GM23338 (cell line): ENCODE measurements at regions not wholly inside any gene's neighbourhood (a gene's known extent, or its start where the extent isn't known, plus 50 kb on each side); places are given as distances from the start of the nearest gene placed in this dataset.

ENCODE experiments used
- ATAC-seq: fragments of 200-7000 bp; cut with Tn5 transposase; 3 replicates; pipeline ENCODE4 v1.9.1; 2020
- DNase-seq: peaks from one replicate; pipeline ENCODE4 v3.0.0-alpha.2; 2015; ENCODE audit warnings: low spot score
- H2AFZ ChIP-seq: fragments of 200-600 bp; sonication (generic); 2 replicates; pipeline ENCODE4 v1.8.0; 2016; ENCODE audit warnings: antibody characterized with exemption, mild to moderate bottlenecking, moderate library complexity
- H3F3A ChIP-seq: fragments of 200-600 bp; sonication (generic); replicated peaks from 2 replicates; pipeline ENCODE4 v1.8.0; 2017; ENCODE audit warnings: antibody characterized with exemption, mixed run types, low read depth
- H3K27ac ChIP-seq: fragments of 200-600 bp; sonication (generic); 2 replicates; pipeline ENCODE4 v1.6.1; 2016; ENCODE audit warnings: low read depth
- H3K27me3 ChIP-seq: fragments of 200-600 bp; sonication (generic); 2 replicates; pipeline ENCODE4 v1.8.0; 2016; ENCODE audit warnings: mild to moderate bottlenecking, mixed run types, moderate library complexity; ENCODE audit not compliant: insufficient read depth
- H3K36me3 ChIP-seq: fragments of 200-600 bp; sonication (generic); 2 replicates; pipeline ENCODE4 v1.8.0; 2016; ENCODE audit warnings: mild to moderate bottlenecking; ENCODE audit not compliant: insufficient read depth
- H3K4me1 ChIP-seq: fragments of 200-600 bp; sonication (generic); 2 replicates; pipeline ENCODE4 v1.8.0; 2016; ENCODE audit warnings: mild to moderate bottlenecking, moderate library complexity; ENCODE audit not compliant: insufficient read depth
- H3K4me2 ChIP-seq: fragments of 200-600 bp; sonication (generic); 2 replicates; pipeline ENCODE4 v1.7.1; 2017; ENCODE audit warnings: mixed run types
- H3K4me3 ChIP-seq: fragments of 200-600 bp; sonication (generic); 2 replicates; pipeline ENCODE4 v1.6.1; 2016; ENCODE audit warnings: mixed run types
- H3K79me2 ChIP-seq: fragments of 200-600 bp; sonication (generic); replicated peaks from 2 replicates; pipeline ENCODE4 v1.8.0; 2017; ENCODE audit warnings: mild to moderate bottlenecking; ENCODE audit not compliant: insufficient read depth
- H3K9me2 ChIP-seq: fragments of 200-600 bp; sonication (generic); 2 replicates; pipeline ENCODE4 v1.8.0; 2017; ENCODE audit not compliant: insufficient read depth
- H4K20me1 ChIP-seq: fragments of 200-600 bp; sonication (generic); replicated peaks from 2 replicates; pipeline ENCODE4 v1.8.0; 2017; ENCODE audit warnings: mild to moderate bottlenecking; ENCODE audit not compliant: insufficient read depth
- H3K27ac Mint-ChIP-seq: 2 replicates; pipeline ENCODE4 v1.8.0; 2020; ENCODE audit warnings: inconsistent platforms, mild to moderate bottlenecking, moderate library complexity, mixed read lengths
- H3K27me3 Mint-ChIP-seq: 3 replicates; pipeline ENCODE4 v1.8.0; 2022; ENCODE audit warnings: low read depth, mild to moderate bottlenecking, moderate library complexity, mixed read lengths, inconsistent platforms; ENCODE audit not compliant: insufficient read depth, poor library complexity
- H3K36me3 Mint-ChIP-seq: 3 replicates; pipeline ENCODE4 v1.8.0; 2021; ENCODE audit warnings: low read depth, mild to moderate bottlenecking, inconsistent platforms, moderate library complexity, mixed read lengths
- H3K4me1 Mint-ChIP-seq: 3 replicates; pipeline ENCODE4 v1.8.0; 2020; ENCODE audit warnings: mild to moderate bottlenecking, inconsistent platforms, mixed read lengths
- H3K4me3 Mint-ChIP-seq: 3 replicates; pipeline ENCODE4 v1.8.0; 2021; ENCODE audit warnings: moderate library complexity, mild to moderate bottlenecking, inconsistent platforms, mixed read lengths
- H3K9me3 Mint-ChIP-seq: 3 replicates; pipeline ENCODE4 v1.8.0; 2020; ENCODE audit warnings: moderate library complexity, mild to moderate bottlenecking, inconsistent platforms, mixed read lengths
- CTCF ChIP-seq, 2 experiments: fragments of 200-600 bp in 1 of 2; sonication (generic) in 1 of 2; conservative IDR thresholded peaks; 2 replicates each; pipeline versions ENCODE4 v1.5.1 to v1.6.1; 2016 to 2017; ENCODE audit warnings: antibody characterized with exemption in 2 of 2, low read depth in 2 of 2, mild to moderate bottlenecking in 2 of 2, moderate library complexity in 1 of 2
- ETS1 ChIP-seq: IDR thresholded peaks from 2 replicates; pipeline ENCODE4 v1.6.1; 2016; ENCODE audit warnings: antibody characterized with exemption
- EZH2 ChIP-seq: fragments of 200-600 bp; sonication (generic); IDR thresholded peaks from one replicate; pipeline ENCODE4 v1.8.0; 2017; ENCODE audit warnings: antibody characterized with exemption, mild to moderate bottlenecking, low read depth; ENCODE audit not compliant: unreplicated experiment
- EZH2phosphoT487 ChIP-seq: fragments of 200-600 bp; sonication (generic); IDR thresholded peaks from one replicate; pipeline ENCODE4 v1.8.1; 2018; ENCODE audit warnings: antibody characterized with exemption; ENCODE audit not compliant: unreplicated experiment
- JUNB ChIP-seq: IDR thresholded peaks from one replicate; pipeline ENCODE4 v1.6.1; 2016; ENCODE audit warnings: antibody characterized with exemption; ENCODE audit not compliant: unreplicated experiment
- NANOG ChIP-seq: IDR thresholded peaks from 2 replicates; pipeline ENCODE4 v1.6.1; 2016; ENCODE audit warnings: antibody characterized with exemption, borderline replicate concordance
- STAT1 ChIP-seq: IDR thresholded peaks from one replicate; pipeline ENCODE4 v1.6.1; 2016; ENCODE audit warnings: antibody characterized with exemption; ENCODE audit not compliant: unreplicated experiment
- ZNF114 ChIP-seq: fragments of 250-450 bp; sonication (Bioruptor Pico); IDR thresholded peaks from 2 replicates; pipeline ENCODE4 v1.5.0; 2020; ENCODE audit warnings: mild to moderate bottlenecking, moderate library complexity
- ZNF331 ChIP-seq: fragments of 250-450 bp; sonication (Bioruptor Pico); IDR thresholded peaks from 2 replicates; pipeline ENCODE4 v1.5.0; 2020; ENCODE audit warnings: low read depth, mild to moderate bottlenecking, moderate library complexity
- TF ChIP-seq, protein P1 (sequence below): IDR thresholded peaks from one replicate; pipeline ENCODE4 v1.6.1; 2018; ENCODE audit warnings: antibody characterized with exemption; ENCODE audit not compliant: unreplicated experiment

GRCh38 chr15:26376243-26376642 lies 396.6 kb downstream of the GABRB3 start:
- Mint-ChIP-seq H3K27me3 (no peaks in the 10 kb centered on the region), H3K9me3 (no peaks in the 10 kb centered on the region; the same call in 2 of the 3 replicates), H3K36me3 (peaks cover 3% of the 10 kb centered on the region; the same call in 2 of the 3 replicates), H3K4me3 (no peak overlapping the region), H3K27ac (no peak overlapping the region), H3K4me1 (peaks cover 5% of the 10 kb centered on the region; the same call in 2 of the 3 replicates)
- ATAC-seq (no peak), DNase-seq (no peak)
- no peaks in the 10 kb centered on the region for H4K20me1 ChIP-seq
- H2AFZ ChIP-seq = no peak overlapping the region
- no peaks in the 10 kb centered on the region for H3K4me1 ChIP-seq
- H3F3A ChIP-seq = no peaks in the 10 kb centered on the region
- H3K36me3 ChIP-seq = no peaks in the 10 kb centered on the region
- no peaks in the 10 kb centered on the region for H3K27me3 ChIP-seq
- H3K4me3 ChIP-seq = no peak overlapping the region
- H3K79me2 ChIP-seq = no peaks in the 10 kb centered on the region
- H3K27ac ChIP-seq = no peak overlapping the region
- peaks cover 4% of the 10 kb centered on the region; the same call in 1 of the 2 replicates for H3K9me2 ChIP-seq
- no peak overlapping the region for H3K4me2 ChIP-seq
- TF ChIP-seq NANOG (no peak), CTCF (conservative IDR thresholded peaks at IDR 0.05; ENCODE audit: low read depth in 2 of 2) (no peak)
- TF ChIP-seq, protein P1, sequence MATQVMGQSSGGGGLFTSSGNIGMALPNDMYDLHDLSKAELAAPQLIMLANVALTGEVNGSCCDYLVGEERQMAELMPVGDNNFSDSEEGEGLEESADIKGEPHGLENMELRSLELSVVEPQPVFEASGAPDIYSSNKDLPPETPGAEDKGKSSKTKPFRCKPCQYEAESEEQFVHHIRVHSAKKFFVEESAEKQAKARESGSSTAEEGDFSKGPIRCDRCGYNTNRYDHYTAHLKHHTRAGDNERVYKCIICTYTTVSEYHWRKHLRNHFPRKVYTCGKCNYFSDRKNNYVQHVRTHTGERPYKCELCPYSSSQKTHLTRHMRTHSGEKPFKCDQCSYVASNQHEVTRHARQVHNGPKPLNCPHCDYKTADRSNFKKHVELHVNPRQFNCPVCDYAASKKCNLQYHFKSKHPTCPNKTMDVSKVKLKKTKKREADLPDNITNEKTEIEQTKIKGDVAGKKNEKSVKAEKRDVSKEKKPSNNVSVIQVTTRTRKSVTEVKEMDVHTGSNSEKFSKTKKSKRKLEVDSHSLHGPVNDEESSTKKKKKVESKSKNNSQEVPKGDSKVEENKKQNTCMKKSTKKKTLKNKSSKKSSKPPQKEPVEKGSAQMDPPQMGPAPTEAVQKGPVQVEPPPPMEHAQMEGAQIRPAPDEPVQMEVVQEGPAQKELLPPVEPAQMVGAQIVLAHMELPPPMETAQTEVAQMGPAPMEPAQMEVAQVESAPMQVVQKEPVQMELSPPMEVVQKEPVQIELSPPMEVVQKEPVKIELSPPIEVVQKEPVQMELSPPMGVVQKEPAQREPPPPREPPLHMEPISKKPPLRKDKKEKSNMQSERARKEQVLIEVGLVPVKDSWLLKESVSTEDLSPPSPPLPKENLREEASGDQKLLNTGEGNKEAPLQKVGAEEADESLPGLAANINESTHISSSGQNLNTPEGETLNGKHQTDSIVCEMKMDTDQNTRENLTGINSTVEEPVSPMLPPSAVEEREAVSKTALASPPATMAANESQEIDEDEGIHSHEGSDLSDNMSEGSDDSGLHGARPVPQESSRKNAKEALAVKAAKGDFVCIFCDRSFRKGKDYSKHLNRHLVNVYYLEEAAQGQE = no peak

DNA sequence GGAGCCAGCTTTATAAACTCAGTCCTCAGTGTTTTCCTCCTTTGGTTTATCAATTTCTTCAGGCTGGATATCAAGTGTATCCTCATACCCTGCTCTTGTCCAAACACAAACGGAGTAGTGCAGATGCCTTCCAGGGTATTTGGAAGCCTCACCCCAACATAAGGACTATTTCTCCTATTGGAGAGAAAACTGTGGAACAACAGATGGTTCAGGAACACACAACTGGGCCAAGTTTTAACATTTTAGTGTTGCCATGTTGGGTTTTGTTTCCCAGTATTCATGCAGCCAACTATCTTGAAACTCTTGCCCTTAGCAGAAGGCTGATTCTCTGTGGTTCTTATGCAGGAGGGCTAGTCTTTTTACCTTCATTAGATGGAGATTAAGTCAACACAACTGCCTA lies 398.1 kb downstream of the GABRB3 start:
- H3K4me2 ChIP-seq = no peak overlapping the region
- H3F3A ChIP-seq = no peaks in the 10 kb centered on the region
- H4K20me1 ChIP-seq = no peaks in the 10 kb centered on the region
- no peaks in the 10 kb centered on the region for H3K36me3 ChIP-seq
- no peak overlapping the region for H3K4me3 ChIP-seq
- H3K27ac ChIP-seq = no peak overlapping the region
- ATAC-seq (no peak), DNase-seq (no peak)
- no peaks in the 10 kb centered on the region; the same call in 2 of the 3 replicates for H3K9me3 Mint-ChIP-seq
- H3K79me2 ChIP-seq = no peaks in the 10 kb centered on the region
- H3K36me3 Mint-ChIP-seq = peaks cover 3% of the 10 kb centered on the region; the same call in 2 of the 3 replicates
- no peak overlapping the region for H2AFZ ChIP-seq
- H3K4me1 Mint-ChIP-seq = peaks cover 5% of the 10 kb centered on the region; the same call in 2 of the 3 replicates
- no peaks in the 10 kb centered on the region for H3K27me3 Mint-ChIP-seq
- no peak overlapping the region for H3K27ac Mint-ChIP-seq
- H3K4me3 Mint-ChIP-seq = no peak overlapping the region
- no peaks in the 10 kb centered on the region for H3K27me3 ChIP-seq
- no peaks in the 10 kb centered on the region for H3K4me1 ChIP-seq
- peaks cover 4% of the 10 kb centered on the region; the same call in 1 of the 2 replicates for H3K9me2 ChIP-seq
- no peak for TF ChIP-seq NANOG
- TF ChIP-seq EZH2 = no peak
- no peak for TF ChIP-seq EZH2phosphoT487
- TF ChIP-seq ZNF114 (CRISPR knock-in tag) = no peak
- TF ChIP-seq ZNF331 (CRISPR knock-in tag) = no peak
- TF ChIP-seq STAT1 = no peak
- TF ChIP-seq JUNB = no peak
- no peak for TF ChIP-seq ETS1
